ENCODE measurements at regions not wholly inside any gene's neighbourhood (a gene's known extent, or its start where the extent isn't known, plus 50 kb on each side); places are given as distances from the start of the nearest gene placed in this dataset.

DNA sequence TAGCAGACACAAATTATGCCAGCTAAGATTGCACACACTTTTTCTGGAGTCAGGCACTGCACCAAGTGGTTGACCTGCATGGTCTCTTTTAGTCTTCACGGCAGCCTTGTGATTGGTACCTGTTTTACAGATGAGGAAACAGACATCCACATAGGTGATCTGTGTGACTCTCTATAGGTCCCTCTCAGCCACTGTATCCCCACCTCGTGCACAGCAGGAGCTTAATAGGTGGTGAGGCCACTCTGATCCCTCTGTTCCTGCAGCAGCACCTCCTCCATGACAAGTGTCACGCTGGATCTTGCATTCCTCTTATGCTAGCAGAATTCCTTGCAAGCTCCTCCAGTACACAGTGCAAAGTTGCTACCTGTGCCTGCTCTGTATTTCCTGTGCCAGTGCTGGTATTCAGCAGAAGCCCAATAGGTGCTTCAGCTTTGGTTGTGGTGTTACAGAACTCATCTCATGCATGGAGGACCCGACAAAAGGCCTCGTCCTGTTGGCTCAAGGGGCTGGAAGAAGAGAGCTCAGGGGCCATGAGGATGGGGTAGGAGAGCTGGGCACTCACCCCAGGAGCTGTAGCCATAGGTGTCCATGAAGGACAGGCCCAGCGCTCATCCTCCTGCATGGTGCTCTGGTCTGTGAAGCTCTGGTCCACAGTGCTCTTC, 546.7 kb downstream of the PTPRU start:
- H3K4me3 ChIP-seq (ENCODE audit: low read depth, low read length) = no peak overlapping the region
- no peak for TF ChIP-seq CTCF (IDR thresholded peaks at IDR 0.05; ENCODE audit: low read depth, low read length)

- TF ChIP-seq CTCF (IDR thresholded peaks at IDR 0.05; ENCODE audit: low read depth, low read length) = no peak
- no peak overlapping the region for H3K4me3 ChIP-seq (ENCODE audit: low read depth, low read length)
Measured at GRCh38 chr1:29779146-29779545, 542.8 kb downstream of the PTPRU start.

GRCh38 chr1:29777522-29777921, 541.2 kb downstream of the PTPRU start:
- no peak for TF ChIP-seq CTCF (IDR thresholded peaks at IDR 0.05; ENCODE audit: low read depth, low read length)
- no peak overlapping the region for H3K4me3 ChIP-seq (ENCODE audit: low read depth, low read length)

DNA sequence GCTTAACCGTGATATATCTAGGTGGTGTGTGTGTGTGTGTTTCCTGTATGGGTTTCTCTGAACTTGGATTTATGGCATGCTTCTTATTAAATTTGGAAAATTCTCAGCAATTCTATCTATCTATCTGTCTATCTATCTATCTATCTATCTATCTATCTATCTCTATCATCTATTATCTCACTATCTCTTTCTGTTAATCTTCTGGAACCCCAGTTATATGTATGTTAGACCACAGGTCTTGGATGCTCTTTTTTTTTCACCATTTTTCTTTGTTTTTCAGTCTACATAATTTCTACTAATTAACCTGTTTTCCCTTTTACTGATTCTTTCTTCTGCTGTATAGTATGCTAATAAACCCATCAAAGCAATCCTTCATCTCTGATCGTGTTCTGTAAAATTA, 538.0 kb downstream of the PTPRU start:
- no peak for TF ChIP-seq CTCF (IDR thresholded peaks at IDR 0.05; ENCODE audit: low read depth, low read length)
- no peak overlapping the region for H3K4me3 ChIP-seq (ENCODE audit: low read depth, low read length)

DNA sequence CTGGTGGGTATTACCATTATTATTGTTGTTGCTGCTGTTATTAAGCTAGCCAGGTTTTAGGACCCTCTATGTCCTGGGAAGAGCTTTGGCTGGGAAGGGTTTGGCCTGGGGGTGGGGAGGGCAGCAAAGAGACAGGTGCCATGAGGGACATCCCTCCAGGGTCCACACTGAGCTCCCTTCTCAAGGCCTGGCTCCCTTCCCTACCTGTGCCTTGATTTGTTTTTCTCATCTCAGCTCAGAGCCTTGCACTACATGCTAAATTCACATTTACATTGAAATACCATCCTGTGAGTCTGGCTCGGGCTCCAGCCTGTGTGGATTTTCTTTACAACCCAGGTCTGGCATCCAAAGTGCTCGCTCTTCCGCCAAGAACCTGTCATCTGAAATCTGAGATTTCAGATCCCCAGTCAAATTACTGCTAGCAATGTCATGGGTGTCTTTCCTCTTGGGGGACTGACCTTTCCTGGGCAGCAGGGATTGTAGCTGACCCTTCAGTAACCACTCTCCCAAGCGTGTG, 536.3 kb downstream of the PTPRU start:
- H3K4me3 ChIP-seq (ENCODE audit: low read depth, low read length) = no peak overlapping the region
- no peak for TF ChIP-seq CTCF (IDR thresholded peaks at IDR 0.05; ENCODE audit: low read depth, low read length)

DNA sequence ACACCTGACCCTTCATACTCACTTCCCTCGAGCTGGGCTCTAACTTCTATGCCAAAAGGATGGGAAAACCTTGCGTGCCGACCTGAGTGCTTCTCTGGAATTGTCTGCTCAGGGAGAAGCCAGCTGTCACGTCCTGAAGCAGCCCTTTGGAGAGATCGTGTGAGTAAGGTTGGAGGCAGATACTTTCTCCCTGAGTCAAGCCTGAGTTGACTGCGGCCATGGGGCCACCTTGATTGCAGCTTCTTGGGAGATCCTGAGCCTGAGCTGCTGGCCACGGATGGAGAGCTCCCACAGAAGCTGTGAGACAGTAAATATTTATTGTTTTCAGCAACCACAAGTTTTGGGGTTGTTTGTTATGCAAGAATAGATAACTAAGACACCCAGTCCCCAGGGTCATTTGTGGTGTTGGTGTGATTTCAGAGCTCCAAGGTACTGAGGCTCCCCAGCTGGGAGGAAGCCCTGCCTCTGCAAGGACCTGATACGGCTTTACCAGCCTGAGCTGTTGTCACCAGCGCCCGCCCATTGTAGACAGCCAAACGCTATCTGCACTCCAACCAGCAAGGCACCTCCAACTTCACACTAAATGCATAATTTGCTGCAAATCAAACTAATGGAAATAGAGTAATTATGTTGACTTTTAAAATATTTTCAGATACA, 531.6 kb downstream of the PTPRU start:
- no peak overlapping the region for H3K4me3 ChIP-seq (ENCODE audit: low read depth, low read length)
- TF ChIP-seq CTCF (IDR thresholded peaks at IDR 0.05; ENCODE audit: low read depth, low read length) = no peak

DNA sequence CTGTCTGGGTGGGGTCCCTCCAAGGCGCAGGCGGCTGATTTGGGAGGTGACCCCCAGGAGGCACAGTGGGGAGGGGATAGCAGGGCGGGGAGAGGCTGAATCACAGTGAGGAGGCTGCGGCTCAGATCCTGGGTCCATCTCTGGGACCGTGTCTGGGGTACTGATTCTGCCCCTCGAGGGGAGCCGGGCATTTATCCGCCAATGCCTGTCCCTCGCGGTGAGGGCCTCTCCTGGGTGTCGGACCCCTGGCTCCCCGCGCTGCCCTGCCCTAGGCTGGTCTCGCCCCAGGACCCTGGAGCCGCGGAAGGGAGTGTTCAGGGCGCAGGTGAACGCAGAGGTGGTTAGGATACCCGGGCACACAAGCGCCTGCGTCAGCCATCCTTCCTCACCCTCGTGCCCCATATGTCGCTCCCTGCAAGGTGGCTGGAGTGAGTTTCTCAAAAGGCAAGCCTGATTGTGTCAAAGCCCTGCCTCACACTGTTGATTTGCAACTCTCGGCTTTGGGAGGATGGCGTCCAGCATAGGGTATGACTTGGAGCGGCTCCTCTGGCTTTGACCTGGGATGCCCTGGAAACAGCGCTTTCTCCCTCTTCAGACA, 530.9 kb downstream of the PTPRU start:
- no peak for TF ChIP-seq CTCF (IDR thresholded peaks at IDR 0.05; ENCODE audit: low read depth, low read length)
- H3K4me3 ChIP-seq (ENCODE audit: low read depth, low read length) = no peak overlapping the region

All from WI38 (cell line).